ES-I3 (cell line): ENCODE measurements at regions not wholly inside any gene's neighbourhood (a gene's known extent, or its start where the extent isn't known, plus 50 kb on each side); places are given as distances from the start of the nearest gene placed in this dataset.
"Not testable (repeated sequence)": the region's sequence is repeated elsewhere in the genome, so short reads cannot be mapped to it uniquely, and the experiment has no call there.

Experiments used
- H3K36me3 ChIP-seq: 2 replicates; pipeline ENCODE4 v1.6.1; 2013; ENCODE audit warnings: mild to moderate bottlenecking, low read length, control low read depth, moderate library complexity; ENCODE audit not compliant: insufficient read depth
- H3K4me1 ChIP-seq: 2 replicates; pipeline ENCODE4 v1.6.1; 2013; ENCODE audit warnings: mild to moderate bottlenecking, control low read depth, low read length; ENCODE audit not compliant: insufficient read depth
- H3K9ac ChIP-seq: 2 replicates; pipeline ENCODE4 v1.6.1; 2013; ENCODE audit warnings: low read depth, mild to moderate bottlenecking, low read length, moderate library complexity
- H3K9me3 ChIP-seq: 2 replicates; pipeline ENCODE4 v1.6.1; 2013; ENCODE audit warnings: mild to moderate bottlenecking, low read length, moderate library complexity; ENCODE audit not compliant: control insufficient read depth, insufficient read depth

- not testable (repeated sequence) for H3K4me1 ChIP-seq, H3K9me3 ChIP-seq, H3K36me3 ChIP-seq, H3K9ac ChIP-seq
Observed at GRCh38 chr10:45145143-45145542, 144.4 kb downstream of the ZNF22 start.

GRCh38 chr10:45147000-45147399, 146.3 kb downstream of the ZNF22 start:
- Histone ChIP-seq H3K9me3 (no peaks in the 10 kb centered on the region), H3K36me3 (no peaks in the 10 kb centered on the region), H3K4me1 (no peaks in the 10 kb centered on the region), H3K9ac (no peak overlapping the region)

- H3K36me3 ChIP-seq = no peaks in the 10 kb centered on the region
- no peak overlapping the region for H3K9ac ChIP-seq
- H3K9me3 ChIP-seq = no peaks in the 10 kb centered on the region
Observed at GRCh38 chr10:45150997-45151396, 150.3 kb downstream of the ZNF22 start.

DNA sequence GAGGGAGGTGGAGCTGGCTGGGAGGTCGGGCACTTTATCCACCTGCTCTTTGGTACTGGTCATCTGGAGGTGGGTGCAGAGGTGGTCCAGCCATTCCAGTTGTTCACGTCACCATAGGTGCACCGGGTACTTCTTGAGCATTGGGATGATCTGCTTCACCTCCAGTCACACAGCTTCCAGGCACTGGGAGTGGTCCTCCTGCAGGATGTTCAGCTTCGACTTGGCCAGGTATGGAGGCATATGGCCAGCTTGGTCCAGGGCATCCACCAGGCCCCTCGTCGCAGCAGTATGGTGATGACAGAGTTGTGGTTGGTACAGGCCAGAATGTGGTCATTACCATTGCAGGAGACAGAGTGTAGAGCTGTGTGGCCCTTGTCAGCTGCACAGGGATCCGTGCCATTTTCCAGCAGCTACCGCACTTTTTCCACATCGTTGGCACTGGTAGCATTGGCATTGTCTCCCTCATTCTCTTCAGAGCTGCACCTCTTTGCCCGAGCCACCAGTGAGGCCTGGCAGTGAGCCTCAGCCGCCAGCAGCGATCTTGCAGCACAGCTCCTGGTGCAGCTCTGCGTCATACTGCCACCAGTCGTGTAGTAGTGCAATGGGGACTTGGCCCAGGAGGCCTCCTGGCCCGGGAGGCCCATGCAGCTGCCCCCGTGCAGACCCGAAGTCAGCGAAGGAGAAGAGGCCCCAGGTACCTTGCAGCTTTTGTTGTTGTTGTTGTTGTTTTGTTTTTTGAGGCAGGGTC, 150.9 kb downstream of the ZNF22 start:
- H3K9ac ChIP-seq = no peak overlapping the region
- no peaks in the 10 kb centered on the region for H3K4me1 ChIP-seq
- no peaks in the 10 kb centered on the region for H3K36me3 ChIP-seq
- no peaks in the 10 kb centered on the region for H3K9me3 ChIP-seq

More at GRCh38 chr10:45150997-45151396, 150.3 kb downstream of the ZNF22 start:
- H3K4me1 ChIP-seq = no peaks in the 10 kb centered on the region

- Histone ChIP-seq H3K4me1 (no peaks in the 10 kb centered on the region), H3K9me3 (no peaks in the 10 kb centered on the region)
Observed at GRCh38 chr10:45152726-45153125, 152.0 kb downstream of the ZNF22 start.

DNA sequence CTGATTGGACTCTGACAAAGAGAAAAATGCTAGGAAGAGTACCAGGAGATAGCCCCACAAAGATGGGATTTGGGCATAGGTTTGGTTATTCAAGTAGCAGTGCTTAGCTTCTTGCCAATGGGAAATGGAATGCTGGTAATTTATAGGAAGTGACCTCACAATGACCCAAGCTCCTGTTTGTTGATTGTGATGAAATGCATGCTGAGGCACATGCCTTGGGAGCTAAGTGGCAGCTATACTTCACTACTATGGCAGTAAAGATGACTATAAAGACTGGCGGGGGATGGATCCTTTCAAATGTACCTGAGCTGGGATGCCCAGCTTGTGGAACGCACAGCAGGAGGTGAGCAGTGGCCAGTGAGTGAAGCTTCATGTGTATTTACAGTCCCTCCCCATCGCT, 153.8 kb downstream of the ZNF22 start:
- no peaks in the 10 kb centered on the region for H3K36me3 ChIP-seq
- H3K9ac ChIP-seq = no peak overlapping the region
- H3K4me1 ChIP-seq = no peaks in the 10 kb centered on the region
- no peaks in the 10 kb centered on the region for H3K9me3 ChIP-seq

More at GRCh38 chr10:45152726-45153125, 152.0 kb downstream of the ZNF22 start:
- no peak overlapping the region for H3K9ac ChIP-seq
- H3K36me3 ChIP-seq = no peaks in the 10 kb centered on the region

DNA sequence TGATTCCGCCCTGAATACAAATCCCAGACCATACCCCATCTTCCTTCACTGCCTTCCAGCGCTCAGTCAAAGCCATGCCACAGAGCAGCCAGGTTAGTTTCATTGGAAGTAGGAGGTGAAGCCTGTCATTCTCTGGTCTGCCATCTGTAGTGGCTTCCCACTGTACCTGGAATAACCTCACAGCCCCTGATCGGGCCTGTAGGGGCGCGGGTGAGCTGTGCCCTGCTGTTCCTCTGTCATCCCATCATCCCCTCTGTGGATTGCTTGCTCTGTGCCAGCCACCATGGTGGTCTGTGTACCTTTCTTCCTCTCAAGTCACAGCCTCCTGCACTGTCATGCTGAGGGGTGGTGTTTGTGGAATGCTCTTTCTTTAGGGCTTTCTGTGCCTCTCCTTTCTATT, 155.1 kb downstream of the ZNF22 start:
- no peak overlapping the region for H3K9ac ChIP-seq
- no peaks in the 10 kb centered on the region for H3K4me1 ChIP-seq
- no peaks in the 10 kb centered on the region for H3K9me3 ChIP-seq
- H3K36me3 ChIP-seq = no peaks in the 10 kb centered on the region

GRCh38 chr10:45160271-45160670, 155.1 kb downstream of the OR13A1 start:
- no peaks in the 10 kb centered on the region for H3K4me1 ChIP-seq
- no peak overlapping the region for H3K9ac ChIP-seq
- no peaks in the 10 kb centered on the region for H3K9me3 ChIP-seq
- no peaks in the 10 kb centered on the region for H3K36me3 ChIP-seq

GRCh38 chr10:45163315-45163975, 152.0 kb downstream of the OR13A1 start:
- Histone ChIP-seq H3K36me3 (no peaks in the 10 kb centered on the region), H3K9me3 (no peaks in the 10 kb centered on the region), H3K9ac (no peak overlapping the region), H3K4me1 (no peaks in the 10 kb centered on the region)

DNA sequence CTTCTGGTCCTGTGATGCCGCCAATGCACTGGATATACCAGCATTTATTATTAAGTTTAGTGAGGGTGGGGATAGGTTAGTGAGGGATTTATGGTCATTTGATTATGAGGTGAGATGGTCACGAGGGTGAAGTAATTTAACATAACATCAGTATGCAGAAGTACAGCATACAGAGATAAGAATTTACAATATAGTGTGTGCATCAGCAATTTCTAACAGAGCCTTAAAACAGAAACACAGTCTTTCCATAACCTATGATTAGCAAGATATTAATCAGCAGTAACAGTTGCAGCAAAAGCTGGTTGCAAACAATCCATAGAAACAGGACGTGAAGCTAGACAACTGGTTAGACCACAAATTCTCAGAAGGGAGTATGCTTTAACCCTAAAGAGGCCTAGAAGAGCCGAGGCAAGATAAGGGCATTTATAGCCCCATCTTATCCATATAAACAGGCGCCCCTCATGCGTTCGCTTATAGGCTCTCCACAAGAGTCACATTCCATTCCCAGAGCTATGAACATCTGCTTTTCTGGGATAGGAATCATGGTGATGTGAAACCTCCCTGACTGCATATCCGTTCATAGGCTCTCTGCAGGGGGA, 139.8 kb downstream of the OR13A1 start:
- H3K36me3 ChIP-seq, H3K4me1 ChIP-seq, H3K9me3 ChIP-seq, H3K9ac ChIP-seq: not testable (repeated sequence)

DNA sequence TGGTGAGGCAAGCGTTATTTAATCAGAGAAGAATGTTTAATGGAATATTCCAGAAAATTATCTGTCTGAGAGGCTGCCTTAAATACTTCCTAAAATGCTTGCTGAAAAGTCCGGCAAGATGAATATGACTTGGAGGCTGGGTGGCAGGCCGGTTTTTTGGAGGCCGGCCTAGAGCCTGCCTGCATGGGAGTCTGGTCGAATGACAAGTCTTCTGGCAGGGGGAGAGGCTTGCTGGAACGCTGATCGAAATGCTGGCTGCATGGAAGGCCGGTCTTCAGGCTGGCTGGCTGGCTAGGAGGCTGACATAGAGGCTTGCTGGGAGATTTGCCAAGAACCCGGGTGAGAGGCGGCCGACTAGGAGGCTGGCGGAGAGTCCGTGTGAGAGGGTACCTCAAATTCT, 135.7 kb downstream of the OR13A1 start:
- no peak overlapping the region for H3K9ac ChIP-seq
- H3K9me3 ChIP-seq = no peaks in the 10 kb centered on the region

DNA sequence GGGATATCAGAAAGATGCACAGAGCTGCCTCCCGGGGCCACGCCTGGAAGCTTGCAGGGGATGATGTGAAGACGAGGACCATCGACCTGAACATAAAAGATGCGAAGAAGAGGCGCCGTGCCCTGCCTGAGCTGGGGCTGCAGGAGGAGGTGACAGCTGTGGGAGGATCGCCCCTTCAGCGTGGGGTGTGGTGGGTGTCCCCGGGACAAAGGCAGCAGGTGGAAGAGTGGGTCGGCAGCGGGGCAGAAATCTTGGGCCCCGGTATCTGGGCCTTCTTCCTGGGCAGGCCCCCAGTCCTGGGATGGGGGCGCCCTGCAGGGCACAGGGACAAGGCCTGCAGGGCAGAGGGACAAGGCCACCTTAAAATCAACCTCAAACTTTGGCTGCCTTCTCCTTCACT, 134.9 kb downstream of the OR13A1 start:
- Histone ChIP-seq H3K4me1 (no peaks in the 10 kb centered on the region), H3K36me3 (no peaks in the 10 kb centered on the region), H3K9me3 (no peaks in the 10 kb centered on the region), H3K9ac (no peak overlapping the region)

More for the DNA sequence above, 135.7 kb downstream of the OR13A1 start:
- Histone ChIP-seq H3K36me3 (no peaks in the 10 kb centered on the region), H3K4me1 (no peaks in the 10 kb centered on the region)

GRCh38 chr10:45180946-45181875, 134.2 kb downstream of the OR13A1 start:
- Histone ChIP-seq H3K9me3 (no peaks in the 10 kb centered on the region), H3K9ac (no peak overlapping the region), H3K4me1 (no peaks in the 10 kb centered on the region), H3K36me3 (no peaks in the 10 kb centered on the region)

DNA sequence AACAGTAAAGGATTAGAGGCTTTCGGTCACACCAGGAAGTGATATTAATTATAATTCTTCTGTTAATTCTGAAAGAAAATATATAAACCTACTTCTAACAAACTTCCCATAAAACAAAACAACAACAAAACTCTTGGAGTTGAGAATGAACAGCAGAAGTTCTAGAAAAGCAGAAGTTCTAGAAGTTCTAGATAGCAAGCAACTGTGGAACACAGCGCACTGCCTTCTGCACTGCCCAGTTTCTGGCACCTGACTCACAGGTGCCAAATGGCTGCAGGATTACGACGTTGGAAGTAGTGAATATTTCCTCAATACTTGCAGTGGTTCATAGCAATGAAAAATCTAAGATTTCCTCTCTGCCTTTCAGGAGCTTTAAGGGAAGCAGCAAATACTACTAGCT, 132.2 kb downstream of the OR13A1 start:
- no peak overlapping the region for H3K9ac ChIP-seq
- H3K4me1 ChIP-seq = no peaks in the 10 kb centered on the region
- H3K9me3 ChIP-seq = no peaks in the 10 kb centered on the region
- H3K36me3 ChIP-seq = no peaks in the 10 kb centered on the region
